Stimulated activated CD8-positive, alpha-beta memory T cell treated with anti-CD3 and anti-CD28 coated beads, Interleukin-7, amount 100 ng/mL, for 24 hours (primary cell): ENCODE measurements at regions not wholly inside any gene's neighbourhood (a gene's known extent, or its start where the extent isn't known, plus 50 kb on each side); places are given as distances from the start of the nearest gene placed in this dataset.
A peak's percentile ranks its signal among the peaks of the same experiment; 100 is the strongest.

ENCODE experiments used
- DNase-seq: peaks from one replicate; pipeline ENCODE4 v3.0.0-alpha.2; 2020; ENCODE audit warnings: low read depth

GRCh38 chr6:132937466-132937906 lies 123.1 kb downstream of the RPS12 start:
- no peak for DNase-seq

- no peak for DNase-seq
Measured at GRCh38 chr6:132948889-132949288, 134.5 kb downstream of the RPS12 start.

- no peak for DNase-seq
Measured at GRCh38 chr6:132950566-132950965, 136.2 kb downstream of the RPS12 start.

- no peak for DNase-seq
Measured at GRCh38 chr6:132952031-132952867, 137.9 kb downstream of the RPS12 start.

GRCh38 chr6:132952986-132953385 lies 138.6 kb downstream of the RPS12 start:
- DNase-seq, result no peak

DNA sequence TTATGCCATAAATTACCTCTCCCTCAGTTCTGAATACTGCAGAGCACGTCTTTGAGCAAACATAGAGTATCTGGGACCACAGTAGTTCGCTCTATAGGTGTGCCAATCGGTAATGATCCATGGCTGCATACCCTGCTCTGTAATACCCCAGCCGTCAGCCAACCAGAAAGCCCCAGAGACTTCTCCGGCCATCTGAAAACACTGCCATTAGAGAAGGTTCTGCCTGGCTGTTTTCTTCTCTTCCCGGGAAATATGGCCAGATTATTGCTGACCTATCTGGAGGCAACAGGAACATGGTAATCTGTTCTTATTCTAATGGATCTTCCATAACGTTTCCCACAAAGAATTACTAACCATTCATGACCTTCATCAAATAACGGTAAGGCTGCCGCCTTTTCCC lies 139.9 kb downstream of the RPS12 start:
- DNase-seq, result no peak

- no peak for DNase-seq
Measured at GRCh38 chr6:132954936-132955335, 140.6 kb downstream of the RPS12 start.

DNA sequence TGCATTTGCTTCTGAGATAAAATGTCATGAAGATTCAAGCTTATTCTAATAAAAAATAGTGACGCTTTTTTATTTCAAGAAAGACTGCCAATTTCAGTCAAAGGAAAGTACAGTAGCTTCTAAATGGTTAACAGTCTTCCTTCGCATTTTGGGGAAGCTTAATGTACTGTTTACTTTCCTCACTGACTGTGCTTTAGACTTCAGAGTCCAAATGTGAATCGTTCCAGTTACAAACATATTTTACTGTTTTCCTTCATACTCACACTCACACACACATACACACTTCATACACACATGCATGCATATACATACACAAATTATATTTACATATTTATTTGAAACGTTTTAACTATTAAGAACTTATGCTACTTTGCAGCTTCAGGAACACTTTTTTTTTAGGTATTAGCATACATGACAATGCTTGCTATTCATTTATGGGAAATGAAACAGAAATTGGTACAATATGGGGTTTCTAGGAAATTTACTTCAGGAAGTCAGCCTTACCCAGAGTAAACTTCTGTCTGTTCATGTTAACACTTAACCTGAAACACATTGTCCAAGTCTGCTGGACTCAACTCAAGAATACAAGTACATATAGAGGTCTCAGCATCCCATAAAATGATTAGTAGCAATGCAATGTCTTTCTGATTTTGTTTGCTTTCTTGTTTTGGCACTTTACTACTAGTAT lies 145.4 kb downstream of the RPS12 start:
- no peak for DNase-seq

DNA sequence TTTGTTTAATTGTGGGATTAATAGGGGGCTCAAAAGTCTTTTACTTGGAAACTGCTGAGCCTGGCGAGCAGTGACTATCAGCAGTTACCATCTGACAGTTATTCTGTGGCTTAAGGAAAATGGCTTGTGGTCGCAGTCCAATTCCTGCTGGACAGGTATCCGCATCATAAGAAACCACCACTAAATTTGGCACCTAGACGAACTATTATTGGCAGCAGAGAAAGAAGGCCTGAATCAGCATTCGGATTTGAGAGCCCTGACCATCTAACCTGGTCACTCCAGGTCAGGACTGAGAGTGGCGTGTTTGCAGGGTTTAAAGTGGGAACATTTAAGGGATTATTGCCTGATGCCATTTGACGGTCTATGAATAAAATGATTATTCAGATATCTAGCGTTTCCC lies 146.4 kb downstream of the RPS12 start:
- no peak for DNase-seq

- no peak for DNase-seq
Measured at GRCh38 chr6:132961122-132961521, 146.8 kb downstream of the RPS12 start.

- no peak for DNase-seq
Measured at GRCh38 chr6:132961610-132962009, 147.2 kb downstream of the RPS12 start.

DNA sequence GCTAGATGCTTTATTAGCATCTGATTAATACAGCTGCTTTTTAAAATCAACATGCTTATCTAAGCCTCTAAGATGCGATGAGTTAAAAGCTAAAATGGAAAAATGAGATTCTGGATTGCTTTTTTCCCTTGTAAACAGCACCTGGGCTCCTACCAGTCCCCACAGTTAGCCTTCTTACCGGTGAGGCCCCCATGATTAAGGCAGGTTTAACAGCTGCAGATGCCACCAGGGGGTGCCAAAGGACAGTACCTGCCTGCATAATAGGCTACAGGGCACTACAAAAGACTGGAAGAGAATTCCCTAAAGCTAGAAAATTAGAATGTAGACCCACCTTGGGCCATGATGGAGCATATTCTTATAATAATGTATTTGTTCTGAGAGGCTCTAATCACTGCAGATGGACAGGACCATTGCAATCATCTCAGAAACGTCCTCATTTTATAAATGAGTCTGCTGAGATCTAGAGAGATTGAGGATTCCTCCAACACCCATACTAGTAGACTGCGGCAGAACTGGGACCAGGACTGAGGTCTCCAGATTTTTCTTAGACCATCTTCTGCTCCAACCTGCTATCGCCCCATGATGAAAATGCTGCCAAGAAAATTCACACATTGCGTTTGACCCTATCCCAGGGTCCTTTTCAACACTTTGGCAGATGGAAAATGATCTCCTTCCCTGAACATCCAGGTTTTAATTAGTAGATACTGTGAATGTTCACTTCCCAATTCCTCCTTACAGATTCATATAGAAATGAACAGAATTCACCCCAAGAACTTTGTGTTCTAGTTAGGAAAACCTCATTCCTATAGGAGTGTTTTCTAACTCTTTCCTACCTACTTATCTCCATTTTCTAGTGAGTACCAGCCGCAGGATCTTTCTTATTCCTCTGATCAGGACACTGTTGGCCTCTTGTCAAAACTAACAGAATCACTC lies 148.8 kb downstream of the RPS12 start:
- DNase-seq, result peak; percentile 39

DNA sequence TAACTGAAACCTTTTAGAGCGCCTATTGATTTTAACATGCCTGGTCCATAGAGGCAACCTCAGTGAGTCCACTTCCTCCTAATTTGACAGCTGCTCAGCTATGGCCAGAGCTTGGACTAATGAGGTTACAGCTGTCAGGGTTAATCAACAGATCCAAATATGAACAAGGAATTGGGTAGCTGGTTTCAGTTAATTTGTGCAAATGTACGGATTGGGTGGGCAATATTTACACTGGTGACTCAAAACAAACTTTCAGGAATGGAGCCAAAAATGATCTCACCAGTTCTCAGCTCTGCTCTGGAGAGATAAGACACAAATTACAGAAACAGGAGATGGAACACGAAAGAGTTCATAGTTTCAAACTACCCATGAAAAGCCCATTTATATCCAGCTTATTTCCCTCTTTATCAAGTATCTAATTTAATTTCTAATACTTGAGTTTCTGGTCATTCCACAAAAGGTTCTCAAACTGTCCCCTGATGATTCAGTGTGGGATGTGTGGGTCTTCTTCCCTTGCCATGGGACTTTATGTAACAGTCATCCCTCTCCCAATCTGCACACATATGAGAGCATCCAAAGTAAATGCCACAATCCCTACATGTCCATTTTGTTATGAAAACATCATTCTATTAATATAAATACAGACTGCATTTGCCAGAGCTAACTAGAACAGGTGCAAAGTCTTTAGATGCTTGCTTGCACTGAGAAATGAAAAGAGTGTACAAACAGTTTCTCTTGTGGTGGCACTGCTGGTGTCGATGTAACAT lies 149.9 kb downstream of the RPS12 start:
- DNase-seq, result no peak

- no peak for DNase-seq
Measured at GRCh38 chr6:132964868-132965382, 150.6 kb downstream of the RPS12 start.

DNA sequence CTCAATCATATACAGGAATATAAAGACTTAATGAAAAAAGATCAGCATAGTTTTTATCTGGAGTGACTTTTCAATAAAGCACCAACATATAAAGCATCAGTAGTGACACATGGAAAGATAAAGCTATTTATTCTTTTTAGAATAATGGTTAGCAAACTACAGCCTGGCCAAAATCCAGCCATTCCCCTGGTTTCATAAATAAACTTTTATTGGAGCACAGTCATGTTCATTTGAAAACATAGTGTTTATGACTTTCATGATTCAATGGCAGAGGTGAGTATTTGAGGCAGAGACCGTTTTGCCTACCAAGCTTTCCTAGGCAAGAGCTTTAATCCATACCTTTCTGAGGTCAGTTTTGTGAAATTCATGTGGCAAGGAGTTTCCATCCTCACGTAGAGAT lies 153.5 kb downstream of the RPS12 start:
- no peak for DNase-seq

- DNase-seq, result no peak
Measured at GRCh38 chr6:132968419-132968950, 154.1 kb downstream of the RPS12 start.

DNA sequence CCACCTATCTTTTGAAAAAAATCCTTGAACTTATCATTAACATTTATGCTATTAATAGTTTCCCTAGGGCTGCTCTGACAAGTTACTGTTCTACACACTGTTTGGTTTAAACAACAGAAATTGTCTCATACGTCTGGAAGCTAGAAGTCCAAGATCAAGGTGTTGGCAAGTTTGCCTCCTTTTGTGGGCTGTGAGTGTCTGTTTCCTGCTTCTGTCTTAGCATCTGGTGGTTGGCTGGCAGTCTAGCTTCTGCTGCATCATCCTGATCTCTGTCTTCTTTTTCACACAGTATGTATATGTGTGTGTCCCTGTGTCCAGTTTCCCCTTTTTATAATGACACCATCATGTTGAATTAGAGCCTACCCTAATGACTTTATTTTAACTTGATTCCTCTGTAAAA lies 154.8 kb downstream of the RPS12 start:
- no peak for DNase-seq

- no peak for DNase-seq
Measured at GRCh38 chr6:132971676-132972075, 157.3 kb downstream of the RPS12 start.

DNA sequence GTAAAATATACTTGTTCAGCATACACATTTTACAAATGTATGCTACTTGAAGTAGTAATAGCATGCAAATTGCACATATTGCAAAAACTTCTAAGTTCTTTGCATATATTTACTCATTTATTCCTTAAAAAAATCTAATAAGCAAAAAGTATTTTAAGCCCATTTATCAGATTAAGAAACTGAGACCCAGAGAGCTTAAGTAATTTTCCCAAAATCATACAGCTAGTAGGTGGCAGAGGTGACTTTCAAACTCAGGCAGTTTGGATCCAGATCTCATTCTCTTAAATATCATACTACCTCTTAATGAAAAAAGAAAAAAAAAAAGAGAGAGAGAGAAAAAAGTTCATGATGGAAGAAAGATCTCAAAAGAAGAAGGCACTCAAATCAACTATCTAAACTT lies 157.9 kb downstream of the RPS12 start:
- DNase-seq, result no peak

DNA sequence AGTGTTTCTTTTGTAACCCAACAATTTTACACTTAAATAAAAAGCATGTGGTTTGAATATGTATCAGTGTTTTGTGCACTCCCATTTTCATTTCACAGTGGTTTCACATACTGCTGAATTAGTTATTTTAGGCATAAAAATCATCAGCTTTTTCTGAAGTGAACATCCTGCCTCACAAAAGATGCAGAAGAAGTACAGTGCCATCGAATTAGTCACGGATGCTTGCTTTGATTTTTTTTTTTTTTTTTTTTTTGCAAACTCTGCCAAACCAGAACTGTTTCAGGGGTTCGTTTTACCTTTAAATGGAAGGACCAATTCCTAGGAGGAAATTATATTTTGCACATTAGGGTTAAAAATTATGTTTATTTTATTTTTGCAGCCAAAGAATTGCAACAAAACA lies 158.6 kb downstream of the RPS12 start:
- no peak for DNase-seq

DNA sequence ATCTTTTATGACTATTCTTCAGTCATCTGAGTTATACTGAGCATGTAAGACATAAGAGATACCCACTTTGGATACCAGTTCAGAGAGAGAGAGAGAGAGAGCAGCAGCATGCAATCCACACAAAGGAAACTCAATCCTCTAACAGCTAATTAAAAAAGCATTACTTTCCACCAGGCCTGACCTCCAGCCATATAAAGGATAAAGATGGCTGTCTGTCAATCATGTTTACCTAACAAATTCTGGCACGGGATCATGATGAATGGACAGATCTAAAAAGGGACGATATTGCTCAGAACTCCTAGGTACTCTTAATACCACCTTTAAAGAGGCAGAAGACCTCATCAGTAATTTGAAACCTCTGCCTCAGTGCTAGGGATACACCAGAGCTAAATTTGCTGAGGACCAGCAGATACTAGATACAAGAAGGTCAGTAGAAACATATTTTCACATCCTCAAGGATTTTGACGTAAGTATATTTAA lies 159.2 kb downstream of the RPS12 start:
- no peak for DNase-seq
